Right ventricle myocardium superior (tissue), 1 donor: ENCODE measurements at regions not wholly inside any gene's neighbourhood (a gene's known extent, or its start where the extent isn't known, plus 50 kb on each side); places are given as distances from the start of the nearest gene placed in this dataset.

Experiments
- ATAC-seq: fragments of 200-7000 bp; cut with Tn5 transposase; one replicate; pipeline ENCODE4 v1.9.1; 2020; ENCODE audit warnings: mild to moderate bottlenecking; ENCODE audit not compliant: poor library complexity
- DNase-seq: peaks from one replicate; pipeline ENCODE4 v3.0.0-alpha.2; 2020
- intact Hi-C: fragments of 100-400 bp; cut with DNase I; formaldehyde crosslinking; loops from one replicate; pipeline ENCODE4 v1.11.2; 2022
- donor health status: DM: no; HTN: yes; CAD: no; lungs with severe emphysema.

DNA sequence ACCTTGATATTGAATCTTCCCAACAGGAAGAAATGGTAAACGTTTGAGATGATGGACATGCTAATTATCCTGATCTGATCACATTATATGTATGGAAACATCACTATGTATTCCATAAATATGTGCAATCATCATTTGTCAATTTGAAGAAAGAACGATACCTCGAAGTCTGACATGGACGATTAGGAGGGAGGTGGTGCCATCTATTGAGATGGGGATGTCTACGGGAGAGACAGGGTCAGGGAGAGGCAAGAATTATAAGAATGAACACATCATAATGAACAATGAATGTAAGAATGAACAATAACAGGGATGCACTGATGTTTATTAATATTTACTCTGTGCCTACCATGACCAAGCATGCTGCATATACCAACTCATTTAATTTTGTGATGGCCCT is 93.7 kb upstream of the SOD3 start:
- no peak for DNase-seq
- ATAC-seq: no peak
- intact Hi-C loops: no loop called here

DNA sequence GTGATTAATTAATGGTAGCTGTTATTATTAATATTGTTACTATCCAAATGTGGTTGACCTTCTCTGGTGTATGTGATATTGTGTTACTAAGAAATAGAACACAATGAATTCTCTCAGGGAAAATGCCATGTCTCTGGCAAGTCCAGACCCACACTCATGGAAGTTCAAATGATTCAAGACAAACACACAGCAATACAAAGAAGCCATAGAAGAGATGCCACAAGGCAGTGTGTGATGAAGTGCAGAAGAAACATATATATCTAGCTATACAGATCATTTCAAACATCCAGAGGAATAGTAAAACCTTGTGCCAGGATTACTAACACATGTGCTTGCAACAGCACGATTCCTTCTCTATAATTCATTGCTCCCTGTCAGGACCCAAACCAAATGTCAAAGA is 93.1 kb upstream of the SOD3 start:
- intact Hi-C loops: no loop called here
- no peak for ATAC-seq

DNA sequence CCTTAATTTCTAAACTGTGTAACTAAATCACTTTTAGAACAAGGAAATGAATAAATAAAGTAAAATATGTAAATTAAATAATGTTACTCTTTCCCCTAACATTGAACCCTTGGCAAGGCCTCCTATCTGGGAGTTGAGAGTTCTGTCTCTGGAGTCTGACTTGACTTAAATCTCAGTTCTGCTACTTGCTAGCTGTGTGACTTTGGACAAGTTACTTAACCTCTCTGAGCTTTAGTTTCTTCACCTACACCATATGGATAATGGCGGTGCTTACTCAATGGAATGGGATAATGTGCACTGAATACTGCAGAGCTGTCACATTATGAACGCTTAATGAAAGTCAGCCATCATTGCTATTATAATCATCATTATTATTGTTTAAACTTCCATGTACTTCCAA is 92.1 kb upstream of the SOD3 start:
- intact Hi-C loops: no loop called here
- no peak for DNase-seq
- no peak for ATAC-seq

More for the DNA sequence above, 93.1 kb upstream of the SOD3 start:
- DNase-seq: no peak

DNA sequence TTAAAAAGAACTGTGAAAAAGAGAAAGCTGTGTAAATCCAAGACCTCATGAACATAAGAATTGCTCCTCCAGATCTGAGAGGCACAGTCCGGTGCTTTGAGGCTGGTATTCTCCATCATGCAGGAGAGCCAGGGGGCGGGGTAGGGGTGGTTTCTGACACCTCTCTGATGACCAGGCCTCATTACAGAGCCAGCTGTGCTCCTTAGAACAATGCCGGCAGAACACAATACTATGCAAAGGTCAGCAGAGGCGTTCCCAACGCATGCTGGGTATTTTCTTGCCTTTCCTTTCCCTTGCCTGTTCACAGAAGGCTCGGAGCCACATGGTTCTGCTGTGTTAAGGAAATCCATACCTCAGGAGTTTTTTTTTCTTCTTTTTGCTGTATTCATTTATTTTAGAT is 91.2 kb upstream of the SOD3 start:
- no peak for DNase-seq
- ATAC-seq: no peak
- intact Hi-C loops: no loop called here

DNA sequence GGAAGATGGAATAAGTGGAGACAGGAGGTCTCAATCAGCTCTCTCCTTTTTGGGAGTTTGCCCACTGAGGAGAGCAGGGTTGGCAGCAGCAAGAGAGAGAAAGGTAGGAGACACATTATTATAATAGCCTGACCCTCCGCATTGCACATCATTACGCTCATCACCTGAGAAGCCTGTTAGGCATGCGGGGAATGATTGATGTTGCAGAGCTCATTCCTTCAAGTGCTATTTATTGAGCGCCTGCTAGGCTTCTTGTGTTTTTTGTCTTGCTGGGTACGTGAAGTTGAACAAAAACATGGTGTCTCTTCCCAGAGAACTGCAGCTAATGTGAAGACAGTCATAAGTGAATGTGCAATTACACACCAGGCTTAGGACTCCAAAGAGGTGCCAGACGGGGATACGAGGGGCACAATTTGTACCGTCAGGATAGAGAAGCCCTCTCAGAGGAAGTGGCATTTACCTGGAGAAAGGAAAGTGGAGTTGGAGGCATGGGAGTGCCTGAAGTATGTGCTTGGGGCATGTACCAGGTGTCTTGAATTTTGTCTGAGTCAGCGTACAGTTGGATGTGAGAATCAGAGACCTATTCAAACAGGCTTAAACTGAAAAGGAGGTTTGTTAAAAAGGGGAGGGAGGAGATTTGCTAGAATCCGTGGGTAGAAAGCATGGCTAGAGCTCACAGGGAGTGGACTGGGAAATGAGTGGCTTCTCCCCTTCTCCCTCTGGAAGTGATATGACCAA is 90.2 kb upstream of the SOD3 start:
- DNase-seq: no peak
- ATAC-seq: no peak
- intact Hi-C loops: no loop called here

DNA sequence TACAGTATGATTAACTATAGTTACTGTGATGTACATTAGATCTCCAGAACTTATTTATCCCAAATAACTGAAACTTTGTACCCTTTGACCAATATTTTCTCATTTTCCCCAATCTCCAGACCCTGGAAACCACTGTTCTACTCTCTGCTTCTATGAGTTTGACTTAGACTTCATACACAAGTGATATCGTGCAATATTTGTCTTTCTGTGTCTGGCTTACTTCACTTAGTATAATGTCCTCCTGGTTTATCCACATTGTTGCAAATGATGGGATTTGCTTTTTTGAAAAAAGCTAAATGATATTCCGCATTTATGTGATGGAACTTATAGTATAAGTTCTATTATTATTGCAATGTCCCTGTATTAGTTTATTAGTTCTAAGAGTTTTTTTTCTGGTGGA is 81.8 kb upstream of the SOD3 start:
- no peak for ATAC-seq
- intact Hi-C loops: no loop called here
- DNase-seq: no peak

DNA sequence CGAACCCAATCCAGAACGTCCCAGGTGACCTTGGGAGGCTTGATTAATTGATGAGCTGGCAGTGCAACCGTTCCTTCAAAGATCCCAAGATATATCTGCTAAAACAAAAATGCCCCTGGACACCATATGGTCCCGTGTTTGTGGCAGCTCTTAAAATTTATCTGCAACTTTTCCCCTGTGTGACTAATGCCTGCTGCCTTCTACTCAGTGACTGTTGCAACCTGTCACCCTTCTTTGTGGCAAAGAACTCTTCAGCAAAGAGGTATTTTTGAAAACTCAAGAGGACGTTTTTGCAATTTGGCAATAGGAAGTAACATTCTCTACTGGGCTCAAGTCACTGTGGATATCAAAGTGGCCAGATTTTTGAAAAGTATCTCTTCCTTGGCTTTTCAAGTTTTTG is 75.8 kb upstream of the SOD3 start:
- intact Hi-C loops: no loop called here
- ATAC-seq (no peak), DNase-seq (no peak)

DNA sequence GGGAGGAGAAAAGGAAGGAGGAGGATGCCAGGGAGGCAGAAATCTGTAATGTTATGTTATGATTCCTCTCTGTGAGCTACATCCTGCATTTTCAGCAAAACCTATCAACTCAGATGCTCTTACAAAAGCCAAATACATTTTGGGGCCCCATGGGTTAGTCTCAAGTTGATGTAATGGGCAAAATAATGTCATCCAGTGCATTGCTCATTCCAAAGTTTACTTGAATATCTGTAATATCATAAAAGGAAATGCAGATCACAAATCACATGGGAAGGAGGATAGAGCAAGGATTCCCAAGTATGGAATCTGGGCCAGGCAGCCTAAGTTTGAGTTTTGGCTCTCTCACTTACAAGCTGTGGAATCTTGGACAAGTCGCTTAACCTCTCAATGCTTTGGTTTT is 74.9 kb upstream of the SOD3 start:
- ATAC-seq: peak; percentile 15

DNA sequence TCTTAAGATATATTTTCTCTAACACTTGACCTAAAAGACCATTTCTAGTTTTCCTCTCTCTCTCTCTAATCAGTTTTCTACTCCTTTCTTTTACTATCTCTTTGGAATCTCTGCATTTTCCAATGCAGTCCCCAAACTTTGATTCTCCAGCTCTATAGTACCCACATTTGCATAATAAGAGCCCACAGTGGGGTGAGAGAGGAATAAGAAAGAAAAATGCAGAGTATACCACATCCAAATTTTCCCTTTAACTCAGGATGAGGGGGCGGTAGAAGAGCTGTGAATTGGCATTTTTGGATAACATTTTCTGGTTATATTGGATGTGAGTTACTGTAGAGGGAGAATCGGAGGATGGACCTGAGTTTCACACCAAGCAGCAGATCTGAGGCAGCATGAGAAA is 74.4 kb upstream of the SOD3 start:
- DNase-seq (no peak), ATAC-seq (no peak)
- intact Hi-C loops: no loop called here

More for the DNA sequence above, 74.9 kb upstream of the SOD3 start:
- DNase-seq: no peak
- intact Hi-C loops: no loop called here

DNA sequence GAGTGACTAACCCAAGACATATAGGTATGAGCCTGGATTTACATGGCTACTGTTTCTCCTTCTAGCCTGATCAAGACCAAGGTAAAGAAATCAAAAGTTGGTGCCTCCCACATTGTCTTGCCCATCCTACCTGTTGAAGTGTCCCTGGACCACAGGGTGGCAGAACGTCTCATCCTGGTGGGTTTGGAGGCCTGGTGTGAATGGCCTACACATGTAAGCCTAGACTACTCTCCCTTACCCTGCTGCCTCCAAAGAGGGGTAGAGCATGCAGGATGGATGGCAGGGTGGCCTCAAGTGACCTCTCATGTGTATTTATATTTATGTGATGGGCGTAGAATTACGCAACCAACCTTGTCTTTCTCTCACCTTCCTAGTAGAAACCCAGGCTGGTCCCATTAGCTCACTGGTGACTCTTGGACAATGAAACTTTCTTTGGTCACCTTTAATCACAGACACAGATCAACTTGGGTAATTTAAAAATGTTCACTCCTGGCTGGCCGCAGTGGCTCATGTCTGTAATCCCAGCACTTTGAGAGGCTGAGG is 73.3 kb upstream of the SOD3 start:
- ATAC-seq (no peak), DNase-seq (no peak)

DNA sequence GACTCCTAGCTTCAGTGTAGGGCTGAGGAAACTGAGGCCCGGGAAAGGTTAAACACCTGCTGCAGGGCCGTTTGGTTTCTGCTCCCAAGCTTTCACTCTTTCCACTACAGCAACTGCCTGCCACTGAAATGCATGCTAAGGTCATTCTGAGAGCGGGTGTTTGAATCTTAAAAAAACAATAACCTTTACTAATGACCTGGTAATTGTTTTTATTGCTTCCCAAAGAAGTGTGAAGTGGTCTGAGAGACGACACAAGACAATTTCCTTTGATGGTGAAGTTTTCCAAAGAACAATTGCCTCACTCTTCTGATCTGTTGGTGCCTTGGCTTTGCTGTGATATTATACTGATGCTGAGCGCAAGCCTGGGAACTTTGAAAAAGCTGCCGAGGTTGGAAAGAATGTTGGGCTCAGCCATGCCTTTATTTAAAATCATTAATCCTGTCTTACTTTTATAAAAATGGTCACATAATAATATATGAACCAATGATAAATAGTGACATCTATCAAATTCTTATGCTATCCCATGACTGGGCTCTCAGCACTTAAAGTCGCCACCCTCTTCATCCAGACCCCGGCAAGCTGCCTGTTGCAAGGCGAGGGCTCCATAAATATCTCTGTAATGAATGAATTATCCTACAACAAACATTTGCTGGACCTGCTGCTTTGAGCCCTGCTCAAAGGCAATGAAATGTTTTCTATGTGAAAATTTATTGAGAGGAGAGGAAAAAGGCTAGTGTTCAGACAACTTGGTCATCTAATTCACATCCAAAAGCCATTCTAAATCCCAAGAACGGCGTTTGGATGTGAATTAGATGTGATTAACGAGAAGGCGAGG is 67.8 kb upstream of the SOD3 start:
- DNase-seq: no peak
- no peak for ATAC-seq
- intact Hi-C loops: no loop called here

More for the DNA sequence above, 73.3 kb upstream of the SOD3 start:
- intact Hi-C loops: no loop called here

DNA sequence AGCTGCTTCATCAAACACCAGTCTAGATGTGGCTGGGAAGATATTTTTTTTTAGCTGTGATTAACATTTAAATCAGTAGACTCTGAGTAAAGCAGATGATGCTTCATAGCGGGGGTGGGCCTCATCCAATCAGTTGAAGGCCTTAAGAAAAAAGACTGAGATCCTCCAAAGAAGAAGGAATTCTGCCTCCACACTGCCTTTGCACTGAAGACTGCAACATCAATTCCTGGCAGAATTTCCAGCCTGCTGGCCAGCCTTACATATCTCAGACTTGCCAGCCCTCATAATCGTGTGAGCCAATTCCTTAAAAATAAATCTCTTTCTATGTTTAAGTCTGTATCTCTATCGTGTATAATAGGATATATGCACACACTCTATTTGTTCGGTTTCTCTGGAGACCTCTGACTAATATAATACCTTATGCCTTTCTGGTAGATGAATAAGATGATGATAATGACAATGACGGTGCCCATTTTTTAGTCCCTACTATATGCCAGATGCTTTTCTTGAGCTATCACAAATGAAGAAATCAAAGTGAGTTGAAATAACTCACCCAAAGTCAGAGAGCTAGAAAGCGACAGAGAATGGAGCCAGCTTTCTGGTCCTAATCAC is 66.1 kb upstream of the SOD3 start:
- intact Hi-C loops: no loop called here
- DNase-seq (no peak), ATAC-seq (no peak)

DNA sequence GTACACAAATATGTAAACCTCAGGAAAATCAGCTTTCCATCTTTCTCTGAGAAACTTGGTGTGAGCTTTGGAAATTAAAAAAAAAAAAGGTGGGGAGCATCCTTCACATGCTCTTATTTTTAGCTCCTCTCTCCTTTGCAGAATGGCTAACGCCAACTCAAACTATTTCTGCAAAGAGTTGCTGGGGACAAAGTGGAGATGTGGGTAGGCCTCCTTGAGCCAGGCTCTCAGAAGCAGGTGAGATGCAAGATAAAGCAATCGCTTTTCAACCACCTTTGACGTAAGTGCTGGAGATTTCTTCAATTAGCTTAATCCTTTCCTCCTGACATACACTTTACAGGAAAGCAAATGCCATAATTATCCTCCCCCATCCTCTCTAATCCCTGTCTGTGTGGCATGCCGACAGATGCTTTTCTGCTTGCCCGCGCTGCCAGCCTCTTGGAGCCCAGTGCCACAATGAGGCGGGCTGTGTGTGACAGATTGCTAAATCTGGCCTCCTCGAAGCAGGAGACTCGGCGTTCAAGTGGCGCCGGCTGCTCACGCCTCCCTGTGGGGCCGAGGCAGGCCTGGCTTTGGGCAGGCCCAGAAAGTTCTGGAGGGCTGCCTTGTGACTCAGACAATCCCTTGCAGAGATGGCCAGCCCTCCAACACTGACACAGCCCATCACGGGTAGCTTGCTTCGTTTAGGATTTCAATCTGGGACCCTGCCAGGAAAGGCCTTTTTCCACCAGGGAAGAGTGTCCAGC is 64.9 kb upstream of the SOD3 start:
- intact Hi-C loops: no loop called here
- ATAC-seq (peak; percentile 90), DNase-seq (peak; percentile 84)

DNA sequence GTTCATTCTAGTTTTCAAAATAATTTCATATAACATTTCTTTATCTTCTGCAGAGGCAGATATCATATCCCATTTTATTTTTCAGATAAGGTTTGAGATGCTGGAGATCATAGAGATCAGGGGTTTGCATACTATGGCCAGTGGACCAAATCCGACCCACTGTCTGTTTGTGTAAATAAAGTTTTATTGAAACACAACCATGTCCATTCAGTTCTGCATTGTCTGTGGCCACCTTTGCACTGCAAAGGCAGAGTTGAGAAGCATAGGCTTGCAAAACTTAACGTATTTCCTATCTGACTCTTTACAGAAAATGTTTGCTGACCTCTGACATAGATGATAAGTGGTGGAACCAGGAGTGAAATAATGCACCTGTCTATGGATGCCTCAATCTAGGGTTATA is 63.9 kb upstream of the SOD3 start:
- no peak for DNase-seq

DNA sequence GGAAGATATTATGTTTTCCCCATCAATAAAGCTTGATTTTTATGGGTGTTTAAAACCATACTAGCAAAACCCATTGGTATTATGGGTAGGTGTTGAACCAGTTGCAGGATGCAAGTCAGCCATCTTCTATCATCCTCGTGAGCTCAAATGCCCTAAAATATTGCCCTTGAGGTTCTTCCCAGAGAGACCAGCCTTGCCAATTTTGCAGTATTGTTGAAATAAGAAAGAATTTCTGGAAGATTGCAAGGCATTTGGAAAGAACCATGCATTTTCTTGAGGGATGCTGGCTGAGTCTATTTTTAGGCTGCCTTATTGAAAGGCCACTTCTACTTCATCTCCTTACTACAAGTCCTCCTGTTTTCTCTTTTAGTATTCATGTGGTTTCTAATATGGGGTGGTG is 60.9 kb upstream of the SOD3 start:
- DNase-seq (no peak), ATAC-seq (no peak)
- intact Hi-C loops: no loop called here

More for the DNA sequence above, 63.9 kb upstream of the SOD3 start:
- intact Hi-C loops: no loop called here
- ATAC-seq: no peak

DNA sequence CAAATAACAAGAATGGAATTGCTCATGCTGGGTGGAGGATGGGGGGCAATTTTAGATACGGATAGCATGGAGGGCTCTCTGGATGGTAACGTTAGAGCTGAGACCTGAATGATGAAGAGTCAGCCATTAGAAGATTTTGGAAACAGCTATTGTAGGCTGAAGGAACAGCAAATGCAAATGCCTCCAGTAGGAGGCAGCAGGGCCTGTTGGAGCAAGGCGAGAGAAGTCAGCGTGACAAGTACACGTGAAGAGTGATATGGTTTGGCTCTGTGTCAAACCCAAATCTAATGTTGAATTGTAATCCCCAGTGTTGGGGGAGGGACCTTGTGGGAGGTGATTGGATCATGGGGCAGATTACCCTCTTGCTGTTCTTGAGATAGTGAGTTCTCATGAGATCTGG is 59.3 kb upstream of the SOD3 start:
- ATAC-seq: no peak
- intact Hi-C loops: no loop called here

DNA sequence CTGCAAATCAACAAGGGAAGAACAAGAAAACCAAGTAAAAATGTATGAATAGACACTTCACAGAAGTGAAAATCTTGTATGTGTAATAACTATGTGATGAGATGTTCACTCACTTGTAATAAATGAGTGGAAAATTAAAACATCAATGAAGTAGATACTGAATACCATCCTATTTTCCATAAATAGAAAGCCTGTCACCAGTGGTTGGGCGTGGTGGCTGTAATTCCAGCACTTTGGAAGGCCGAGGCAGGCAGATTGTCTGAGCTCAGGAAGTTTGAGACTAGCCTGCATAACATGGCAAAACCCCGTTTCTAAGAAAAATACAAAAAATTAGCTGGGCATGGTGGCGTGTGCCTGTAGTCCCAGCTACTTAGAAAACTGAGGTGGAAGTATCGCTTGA is 53.5 kb upstream of the SOD3 start:
- intact Hi-C loops: no loop called here
- ATAC-seq: peak; percentile 29

More for the DNA sequence above, 59.3 kb upstream of the SOD3 start:
- DNase-seq: no peak

DNA sequence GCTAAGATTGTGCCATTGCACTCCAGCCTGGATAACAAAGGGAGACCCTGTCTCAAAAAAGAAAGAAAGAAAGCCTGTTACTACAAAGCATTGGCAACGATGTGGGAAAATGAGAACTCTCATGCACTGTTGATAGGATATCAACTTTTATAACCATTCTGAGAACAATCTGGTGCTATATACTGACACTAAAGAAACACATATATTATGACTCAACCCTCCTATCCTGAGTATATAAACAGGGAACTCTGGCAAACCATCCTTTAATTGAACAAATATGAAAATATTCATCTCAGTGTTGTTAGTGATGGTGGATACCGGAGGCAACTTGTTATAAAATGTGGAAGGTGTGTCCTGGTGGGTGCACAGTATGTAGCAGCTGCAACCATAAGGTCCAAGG is 53.0 kb upstream of the SOD3 start:
- ATAC-seq (no peak), DNase-seq (no peak)
- intact Hi-C loops: no loop called here

More for the DNA sequence above, 53.5 kb upstream of the SOD3 start:
- no peak for DNase-seq

DNA sequence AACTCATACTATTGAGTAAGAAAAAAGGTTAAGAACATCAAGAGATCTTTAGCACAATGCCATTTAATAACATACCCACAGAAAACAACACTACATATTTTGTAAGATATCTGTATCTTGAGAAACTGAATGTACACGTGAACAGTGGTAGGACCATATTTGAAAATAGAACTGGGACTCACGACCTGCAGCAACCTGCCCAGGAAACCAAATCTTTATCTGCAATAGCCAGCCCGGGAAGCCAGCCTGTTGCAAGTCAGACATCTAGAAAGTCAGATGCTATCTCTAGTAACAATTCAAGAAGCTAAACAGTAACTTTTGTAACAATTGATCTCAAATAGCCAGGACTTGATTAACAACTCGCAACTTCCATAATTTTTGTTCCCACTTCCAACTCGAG is 52.6 kb upstream of the SOD3 start:
- intact Hi-C loops: no loop called here
- ATAC-seq: no peak
- no peak for DNase-seq
